ENCODE measurements at regions not wholly inside any gene's neighbourhood (a gene's known extent, or its start where the extent isn't known, plus 50 kb on each side); places are given as distances from the start of the nearest gene placed in this dataset.

DNA sequence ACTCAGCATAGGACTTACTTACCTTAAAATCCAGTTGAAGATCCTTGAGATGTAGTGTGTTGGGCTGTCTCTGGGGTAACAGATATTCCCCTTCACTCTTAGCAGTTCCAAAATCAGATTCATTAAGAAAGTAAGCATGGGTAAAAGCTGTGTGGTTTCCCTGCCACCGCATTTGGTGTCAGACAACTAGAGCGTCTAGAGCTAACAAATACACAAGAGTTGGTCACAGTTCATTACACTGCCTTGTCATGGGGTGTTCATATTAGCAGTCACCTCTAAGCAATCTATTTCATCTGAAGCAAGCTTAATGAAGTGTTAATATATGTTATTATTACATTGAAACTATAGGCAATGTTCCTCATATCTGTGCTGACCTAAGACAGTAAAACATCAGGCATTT is 342.8 kb downstream of the PPARGC1A start:
- TF ChIP-seq, protein P1, sequence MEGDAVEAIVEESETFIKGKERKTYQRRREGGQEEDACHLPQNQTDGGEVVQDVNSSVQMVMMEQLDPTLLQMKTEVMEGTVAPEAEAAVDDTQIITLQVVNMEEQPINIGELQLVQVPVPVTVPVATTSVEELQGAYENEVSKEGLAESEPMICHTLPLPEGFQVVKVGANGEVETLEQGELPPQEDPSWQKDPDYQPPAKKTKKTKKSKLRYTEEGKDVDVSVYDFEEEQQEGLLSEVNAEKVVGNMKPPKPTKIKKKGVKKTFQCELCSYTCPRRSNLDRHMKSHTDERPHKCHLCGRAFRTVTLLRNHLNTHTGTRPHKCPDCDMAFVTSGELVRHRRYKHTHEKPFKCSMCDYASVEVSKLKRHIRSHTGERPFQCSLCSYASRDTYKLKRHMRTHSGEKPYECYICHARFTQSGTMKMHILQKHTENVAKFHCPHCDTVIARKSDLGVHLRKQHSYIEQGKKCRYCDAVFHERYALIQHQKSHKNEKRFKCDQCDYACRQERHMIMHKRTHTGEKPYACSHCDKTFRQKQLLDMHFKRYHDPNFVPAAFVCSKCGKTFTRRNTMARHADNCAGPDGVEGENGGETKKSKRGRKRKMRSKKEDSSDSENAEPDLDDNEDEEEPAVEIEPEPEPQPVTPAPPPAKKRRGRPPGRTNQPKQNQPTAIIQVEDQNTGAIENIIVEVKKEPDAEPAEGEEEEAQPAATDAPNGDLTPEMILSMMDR (IDR thresholded peaks at IDR 0.05; ENCODE audit: poor library complexity, severe bottlenecking) = no peak
- TF ChIP-seq, protein P2, sequence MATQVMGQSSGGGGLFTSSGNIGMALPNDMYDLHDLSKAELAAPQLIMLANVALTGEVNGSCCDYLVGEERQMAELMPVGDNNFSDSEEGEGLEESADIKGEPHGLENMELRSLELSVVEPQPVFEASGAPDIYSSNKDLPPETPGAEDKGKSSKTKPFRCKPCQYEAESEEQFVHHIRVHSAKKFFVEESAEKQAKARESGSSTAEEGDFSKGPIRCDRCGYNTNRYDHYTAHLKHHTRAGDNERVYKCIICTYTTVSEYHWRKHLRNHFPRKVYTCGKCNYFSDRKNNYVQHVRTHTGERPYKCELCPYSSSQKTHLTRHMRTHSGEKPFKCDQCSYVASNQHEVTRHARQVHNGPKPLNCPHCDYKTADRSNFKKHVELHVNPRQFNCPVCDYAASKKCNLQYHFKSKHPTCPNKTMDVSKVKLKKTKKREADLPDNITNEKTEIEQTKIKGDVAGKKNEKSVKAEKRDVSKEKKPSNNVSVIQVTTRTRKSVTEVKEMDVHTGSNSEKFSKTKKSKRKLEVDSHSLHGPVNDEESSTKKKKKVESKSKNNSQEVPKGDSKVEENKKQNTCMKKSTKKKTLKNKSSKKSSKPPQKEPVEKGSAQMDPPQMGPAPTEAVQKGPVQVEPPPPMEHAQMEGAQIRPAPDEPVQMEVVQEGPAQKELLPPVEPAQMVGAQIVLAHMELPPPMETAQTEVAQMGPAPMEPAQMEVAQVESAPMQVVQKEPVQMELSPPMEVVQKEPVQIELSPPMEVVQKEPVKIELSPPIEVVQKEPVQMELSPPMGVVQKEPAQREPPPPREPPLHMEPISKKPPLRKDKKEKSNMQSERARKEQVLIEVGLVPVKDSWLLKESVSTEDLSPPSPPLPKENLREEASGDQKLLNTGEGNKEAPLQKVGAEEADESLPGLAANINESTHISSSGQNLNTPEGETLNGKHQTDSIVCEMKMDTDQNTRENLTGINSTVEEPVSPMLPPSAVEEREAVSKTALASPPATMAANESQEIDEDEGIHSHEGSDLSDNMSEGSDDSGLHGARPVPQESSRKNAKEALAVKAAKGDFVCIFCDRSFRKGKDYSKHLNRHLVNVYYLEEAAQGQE (IDR thresholded peaks at IDR 0.05; ENCODE audit: borderline replicate concordance) = no peak
- no peak for TF ChIP-seq EZH2 (IDR thresholded peaks at IDR 0.05; ENCODE audit: borderline replicate concordance, insufficient read depth, low read length, poor library complexity, severe bottlenecking)
- TF ChIP-seq EP300 (conservative IDR thresholded peaks at IDR 0.05; ENCODE audit: poor library complexity, severe bottlenecking) = no peak
- TF ChIP-seq POLR2AphosphoS5 (IDR thresholded peaks at IDR 0.05) = no peak
- no peak for TF ChIP-seq SMC3 (conservative IDR thresholded peaks at IDR 0.05; ENCODE audit: poor library complexity)
- no peak for TF ChIP-seq TAF1 (IDR thresholded peaks at IDR 0.05; ENCODE audit: low read depth)

Measured in neural cell (in vitro differentiated cells).